RCC 7860 (cell line): ENCODE measurements at regions not wholly inside any gene's neighbourhood (a gene's known extent, or its start where the extent isn't known, plus 50 kb on each side); places are given as distances from the start of the nearest gene placed in this dataset.
A peak's percentile ranks its signal among the peaks of the same experiment; 100 is the strongest.
"Not testable (repeated sequence)": the region's sequence is repeated elsewhere in the genome, so short reads cannot be mapped to it uniquely, and the experiment has no call there.

ENCODE experiments used
- DNase-seq: peaks from one replicate; pipeline ENCODE4 v3.0.0-alpha.2; 2015; ENCODE audit warnings: low spot score
- FAIRE-seq: peaks from 2 replicates; lab custom pipeline; 2012; peaks lifted over from hg19 to GRCh38; lab: Jason Lieb, UNC

DNA sequence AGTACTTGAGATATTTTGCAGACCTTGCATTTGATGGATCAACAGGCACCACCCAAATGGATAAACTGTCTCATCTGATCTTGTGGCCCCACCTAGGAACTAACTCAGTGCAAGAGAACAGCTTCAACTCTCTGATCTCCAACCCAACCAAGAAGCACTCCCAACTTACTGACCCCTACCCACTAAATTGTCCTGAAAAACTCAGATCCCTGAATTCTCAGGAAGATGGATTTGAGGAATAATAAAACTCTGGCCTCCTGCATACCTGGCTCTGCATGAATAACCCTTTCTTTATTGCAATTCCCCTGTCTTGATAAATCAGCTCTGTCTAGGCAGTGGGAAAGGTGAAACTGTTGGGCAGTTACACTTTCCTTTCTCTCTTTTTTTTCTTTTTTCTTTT lies 247.9 kb downstream of the ZPLD1 start:
- DNase-seq, result no peak
- no peak for FAIRE-seq

DNA sequence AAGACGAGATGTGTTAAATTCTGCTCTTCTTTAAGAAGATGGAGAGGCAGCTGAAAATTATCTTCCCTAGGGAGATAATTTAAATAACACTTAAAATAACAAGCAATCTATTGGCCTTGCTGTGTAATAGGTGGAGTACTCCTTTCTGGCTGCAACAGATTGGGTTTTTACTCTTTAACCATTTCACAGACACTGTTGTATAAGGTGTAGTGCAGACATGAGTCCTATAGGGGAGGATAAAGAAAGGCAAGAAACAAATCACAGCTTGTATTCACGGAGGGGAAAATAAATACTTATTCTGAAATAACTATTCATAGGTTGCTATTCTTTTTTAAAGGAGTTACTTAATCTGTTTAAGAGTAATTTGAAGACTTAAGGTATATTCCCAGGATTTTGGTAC lies 252.0 kb downstream of the ZPLD1 start:
- DNase-seq, result no peak
- FAIRE-seq, result no peak

DNA sequence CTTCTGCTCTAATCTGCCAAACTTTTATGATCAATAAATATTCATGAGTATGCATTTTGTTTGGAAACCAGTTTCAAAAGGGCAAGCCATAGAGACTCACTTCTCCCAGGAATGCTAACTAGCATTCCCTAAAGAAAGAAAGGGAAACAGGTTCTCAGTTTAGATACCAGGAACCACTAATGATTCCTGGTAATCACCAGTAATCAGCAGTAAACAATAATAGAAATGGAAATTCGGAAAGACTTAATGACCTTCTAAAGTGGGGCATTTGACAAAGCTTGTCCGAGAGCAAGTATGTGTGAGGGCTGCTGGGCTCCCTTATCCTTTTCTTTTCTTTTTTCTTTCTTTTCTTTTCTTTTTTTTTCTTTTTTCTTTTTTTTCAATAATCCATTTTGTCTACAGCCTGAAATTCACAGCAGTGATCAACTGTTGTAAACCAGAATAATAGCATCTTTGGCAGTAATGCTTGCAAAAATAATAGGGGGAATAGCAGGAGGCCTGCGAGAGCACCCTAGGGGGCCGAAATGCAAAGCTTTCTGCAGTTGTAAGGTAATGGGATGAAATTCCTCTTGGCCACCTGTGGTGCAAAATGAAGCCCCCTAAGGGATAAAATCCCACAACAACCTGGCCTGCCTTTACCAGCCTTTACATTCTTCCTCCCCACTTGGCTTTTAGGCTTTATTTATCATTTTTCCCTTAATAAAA lies 253.2 kb downstream of the ZPLD1 start:
- FAIRE-seq, result no peak
- no peak for DNase-seq

DNA sequence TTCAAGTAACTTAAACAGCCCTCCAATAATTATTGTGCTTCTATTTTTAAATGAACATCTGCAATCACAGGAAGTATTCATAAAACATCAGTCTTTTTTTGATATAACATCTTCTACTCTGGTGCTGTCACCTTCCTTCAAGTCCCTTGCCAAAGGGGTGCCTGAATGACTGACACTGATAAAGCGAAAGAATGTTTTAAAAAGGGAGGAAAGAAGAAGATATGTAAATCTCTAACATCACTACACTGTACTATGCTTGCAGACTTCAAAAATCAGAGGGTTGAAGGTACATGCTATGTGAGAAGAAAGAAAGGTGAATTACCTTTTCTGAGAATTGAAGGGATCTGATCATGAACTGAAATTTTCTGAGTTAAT lies 253.7 kb downstream of the ZPLD1 start:
- FAIRE-seq (no peak), DNase-seq (no peak)

DNA sequence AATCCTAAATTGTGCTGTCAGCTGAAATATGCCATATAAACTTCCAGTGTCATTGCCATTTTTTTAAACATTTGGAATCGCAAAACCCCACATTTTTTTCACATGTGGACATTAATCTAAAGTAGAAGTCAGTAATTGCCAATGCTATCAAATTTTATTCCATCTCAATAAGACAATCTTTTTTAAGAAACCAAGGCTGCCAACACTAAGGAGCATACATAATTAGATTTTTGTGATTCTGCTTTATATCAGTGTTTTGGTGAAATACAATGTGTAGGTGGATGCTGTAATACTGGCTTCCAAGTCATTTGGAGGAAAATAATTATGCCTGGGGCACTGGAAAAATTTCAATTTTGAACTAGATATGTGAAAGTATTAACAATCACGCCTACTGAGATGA lies 256.7 kb downstream of the ZPLD1 start:
- FAIRE-seq (no peak), DNase-seq (no peak)

DNA sequence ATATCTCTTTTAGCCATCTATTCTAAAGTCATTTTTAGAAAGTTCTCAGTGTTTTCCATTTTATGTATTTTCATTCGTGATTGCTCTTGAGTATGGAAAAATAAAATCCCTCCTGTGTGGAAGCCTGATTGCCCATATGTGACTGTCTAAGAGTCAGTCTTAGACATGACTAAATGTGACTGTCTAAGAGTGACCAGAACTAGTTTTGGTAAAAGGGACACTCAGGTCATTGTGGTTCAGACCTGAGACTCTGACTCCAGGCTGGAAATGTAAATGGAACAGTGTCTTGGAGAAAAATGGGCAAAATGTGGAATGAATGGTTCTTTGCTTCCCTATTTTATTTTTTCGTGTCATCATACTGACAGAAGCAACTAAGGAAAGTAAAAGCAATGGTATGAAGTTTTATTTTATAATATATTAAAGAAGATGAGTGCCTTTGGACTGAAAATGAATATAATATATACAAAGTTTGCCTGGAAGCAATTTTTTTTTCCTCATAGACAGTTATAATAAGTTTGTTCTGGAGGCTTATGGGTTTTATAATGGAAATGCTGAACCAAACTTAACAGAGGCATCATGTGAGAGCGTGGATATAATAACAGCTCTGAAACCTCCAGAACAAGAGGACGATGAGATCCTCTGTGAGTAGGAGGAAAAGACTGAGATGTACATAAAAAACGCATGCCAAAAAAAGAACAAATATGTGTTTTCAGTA lies 264.4 kb downstream of the ZPLD1 start:
- DNase-seq, result no peak
- FAIRE-seq, result no peak

DNA sequence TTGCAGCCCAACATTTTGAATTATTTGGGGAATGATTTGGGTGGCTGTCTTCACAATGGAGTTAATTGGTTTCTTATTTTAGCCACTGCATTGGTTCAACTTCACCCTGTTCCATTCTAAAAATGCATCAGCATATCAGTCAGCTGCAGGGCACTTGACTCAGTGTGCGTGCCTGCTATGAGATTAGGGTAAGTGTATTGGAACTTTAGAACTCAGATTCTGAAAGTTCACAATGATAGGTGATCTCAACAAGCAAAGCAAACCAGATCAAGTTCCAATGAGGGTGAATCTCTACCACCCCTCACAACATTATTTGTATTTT lies 265.0 kb downstream of the ZPLD1 start:
- no peak for FAIRE-seq
- no peak for DNase-seq

DNA sequence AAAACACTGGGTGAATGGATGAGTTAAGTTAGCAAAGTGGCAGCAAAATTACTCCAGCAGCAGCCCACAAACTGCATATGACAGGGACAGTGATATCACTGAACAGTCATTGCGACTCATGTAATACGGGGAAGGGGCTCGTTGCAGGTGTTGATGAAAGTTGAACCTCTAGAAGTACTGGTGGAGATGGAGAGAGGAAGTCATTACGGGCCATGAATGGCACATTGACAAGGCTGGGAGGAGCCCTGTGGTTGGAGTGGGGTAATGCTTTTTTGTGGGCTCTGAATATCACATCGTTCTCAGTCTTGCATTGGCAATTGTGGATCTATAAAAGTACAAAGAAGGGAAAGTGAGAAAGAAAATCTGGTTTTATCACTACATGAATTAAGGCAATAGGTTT lies 278.1 kb downstream of the ZPLD1 start:
- FAIRE-seq (no peak), DNase-seq (peak; percentile 4)

DNA sequence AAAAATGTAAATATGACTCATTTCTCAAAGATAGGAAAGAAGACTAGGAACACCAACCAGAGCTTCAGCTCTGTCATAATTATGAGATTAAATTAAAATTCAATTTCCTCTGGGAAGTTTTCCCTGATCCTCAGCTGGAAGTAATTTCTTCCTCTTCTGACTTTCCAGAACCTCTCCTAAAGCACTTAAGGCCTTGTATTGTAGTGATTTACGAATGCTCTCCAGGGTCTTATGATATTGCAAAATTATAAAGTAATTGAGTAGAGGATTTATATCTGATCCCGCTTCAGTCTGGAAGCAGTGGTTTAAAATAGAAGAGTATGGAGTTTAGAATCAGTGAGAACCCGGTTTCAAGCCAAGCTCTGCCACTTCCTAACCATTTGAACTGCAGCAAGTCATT lies 279.8 kb downstream of the ZPLD1 start:
- DNase-seq, result no peak
- FAIRE-seq, result no peak

DNA sequence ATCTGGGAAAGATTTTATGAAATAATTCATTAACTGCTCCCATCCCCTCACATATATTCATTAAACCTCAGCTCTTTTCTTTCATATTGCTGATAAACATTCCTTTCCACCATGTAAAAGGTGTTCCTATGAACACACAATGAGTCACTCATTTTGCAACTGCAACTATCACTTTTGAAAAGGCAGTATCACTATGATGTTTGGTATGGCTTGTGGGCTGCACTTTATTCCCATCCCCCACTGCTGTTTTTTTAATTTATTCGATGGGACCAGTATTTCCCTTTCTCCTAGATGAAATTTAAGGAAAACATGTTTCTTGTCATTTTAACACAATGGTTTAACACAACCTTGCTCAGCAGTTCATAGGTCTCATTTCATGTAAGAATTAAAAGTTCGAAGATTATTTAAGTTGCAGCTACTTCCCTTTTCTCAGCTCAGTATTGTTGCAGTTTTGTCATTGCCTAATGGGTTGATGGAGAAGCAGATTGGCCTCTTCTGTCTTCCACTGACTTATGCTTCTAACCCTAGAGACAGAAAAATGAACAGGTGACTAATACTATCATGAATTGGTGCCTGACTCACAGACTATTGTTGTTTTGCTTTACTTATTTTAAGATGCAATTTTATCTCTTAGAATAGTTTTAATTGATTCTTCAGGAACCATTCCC lies 280.3 kb downstream of the ZPLD1 start:
- DNase-seq (peak; percentile 60), FAIRE-seq (peak; percentile 91)

DNA sequence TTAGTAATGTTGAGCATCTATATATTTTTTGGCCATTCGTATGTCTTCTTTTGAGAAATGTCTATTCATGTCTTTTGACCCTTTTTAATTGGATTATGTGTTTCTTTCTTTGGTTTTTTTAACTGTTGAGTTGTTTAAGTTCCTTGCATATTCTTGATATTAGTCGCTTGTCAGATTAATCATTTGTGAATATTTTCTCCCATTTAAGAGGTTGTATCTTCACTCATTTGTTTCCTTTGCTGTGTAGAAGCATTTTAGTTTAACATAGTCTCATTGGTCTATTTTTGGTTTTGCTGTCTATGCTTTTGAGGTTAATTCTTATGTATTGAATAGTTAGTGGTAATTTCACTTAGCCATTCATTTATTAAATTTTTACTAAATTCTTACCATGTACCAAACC lies 283.8 kb downstream of the ZPLD1 start:
- DNase-seq (no peak), FAIRE-seq (peak; percentile 71)

DNA sequence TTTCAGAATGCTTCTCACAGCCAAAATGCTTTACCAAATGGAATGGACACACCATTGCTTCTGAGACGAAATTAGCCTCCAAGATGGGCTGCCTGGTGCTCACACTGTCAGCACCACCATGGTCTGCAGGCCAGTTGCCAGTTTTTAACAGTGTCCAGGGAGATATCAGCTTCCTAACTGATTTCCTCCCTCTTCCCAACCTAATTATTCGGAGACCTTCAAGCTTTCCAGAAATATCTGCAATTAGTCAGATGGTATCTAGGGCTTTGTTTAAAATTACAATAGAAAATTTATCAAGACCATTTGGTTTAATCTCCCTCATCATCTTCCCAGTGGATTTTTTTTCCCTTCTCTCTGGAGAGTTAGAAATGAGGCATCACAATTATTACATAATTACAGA lies 287.5 kb downstream of the ZPLD1 start:
- FAIRE-seq, result no peak
- DNase-seq, result no peak

DNA sequence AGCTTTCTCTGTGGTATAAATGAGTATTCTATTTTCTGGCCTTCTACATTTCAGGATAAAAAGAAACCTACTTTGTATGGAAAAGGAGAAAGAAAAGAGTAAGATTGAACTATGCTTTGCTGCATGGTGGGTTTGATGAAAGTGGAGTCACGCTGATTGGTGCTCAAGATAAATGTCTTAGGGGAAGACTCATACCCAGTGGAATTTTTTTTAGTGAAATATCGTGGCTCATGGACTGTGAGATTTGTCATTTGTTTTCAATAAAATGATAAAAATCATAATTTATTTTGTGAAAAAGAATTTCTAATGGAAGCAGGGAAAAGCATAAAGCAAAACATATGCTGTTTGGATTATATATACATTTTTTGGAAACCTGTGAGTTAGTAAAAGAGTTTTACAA lies 292.5 kb downstream of the ZPLD1 start:
- no peak for DNase-seq
- FAIRE-seq, result no peak

DNA sequence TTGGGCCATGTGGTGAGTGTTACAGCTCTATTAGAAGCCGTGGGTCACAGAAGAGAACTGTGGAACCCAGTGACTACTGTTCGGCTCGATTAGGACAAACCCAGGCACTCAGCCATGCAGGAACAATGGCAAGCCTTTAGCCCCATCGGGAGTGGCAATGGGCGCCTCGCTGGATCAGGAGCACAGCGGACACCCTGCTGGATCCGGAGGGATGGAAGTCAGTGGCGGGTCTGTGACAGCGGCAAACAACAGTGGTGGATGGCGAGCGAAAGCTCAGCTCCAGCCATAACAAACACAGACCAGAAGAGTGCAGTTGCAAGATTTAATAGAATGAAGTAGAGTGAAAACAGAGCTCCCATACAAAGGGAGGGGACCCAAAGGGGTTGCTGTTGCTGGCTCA lies 297.8 kb downstream of the ZPLD1 start:
- not testable (repeated sequence) for FAIRE-seq, DNase-seq

DNA sequence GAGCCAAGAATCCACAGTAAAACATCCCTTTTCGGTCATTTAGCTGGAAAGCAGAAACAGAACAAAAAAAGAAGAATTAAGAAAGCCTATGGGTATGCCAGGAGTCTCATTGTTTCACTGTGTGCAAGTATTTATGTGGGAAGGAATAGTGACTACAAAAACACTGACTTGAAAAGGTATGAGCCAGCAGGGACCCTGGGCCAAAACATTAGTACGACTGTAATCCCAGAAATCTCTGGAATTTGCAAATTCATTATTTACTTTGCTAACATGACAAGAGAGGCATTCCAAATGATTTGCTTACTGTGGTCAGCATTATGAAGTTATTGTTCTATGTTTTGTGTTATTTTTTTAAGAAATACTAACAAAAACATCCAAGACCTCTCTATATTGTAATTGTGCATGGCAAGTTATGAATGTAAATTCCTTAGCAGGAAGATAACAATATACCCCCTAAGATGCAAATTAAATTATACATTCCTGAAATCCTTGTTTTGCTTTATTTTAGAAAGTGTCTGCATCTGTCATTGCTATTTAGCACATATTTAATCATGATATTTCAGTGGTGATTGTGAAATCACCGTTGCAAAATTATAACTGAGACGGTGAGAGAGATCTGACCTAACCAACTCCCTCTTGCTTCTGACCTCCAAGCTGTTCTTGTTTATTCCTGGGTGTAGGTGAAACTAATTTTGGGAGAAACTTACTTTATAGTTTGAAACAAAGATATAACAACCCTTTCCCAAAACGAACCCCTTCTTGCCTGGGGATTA lies 299.2 kb downstream of the ZPLD1 start:
- FAIRE-seq (no peak), DNase-seq (no peak)

DNA sequence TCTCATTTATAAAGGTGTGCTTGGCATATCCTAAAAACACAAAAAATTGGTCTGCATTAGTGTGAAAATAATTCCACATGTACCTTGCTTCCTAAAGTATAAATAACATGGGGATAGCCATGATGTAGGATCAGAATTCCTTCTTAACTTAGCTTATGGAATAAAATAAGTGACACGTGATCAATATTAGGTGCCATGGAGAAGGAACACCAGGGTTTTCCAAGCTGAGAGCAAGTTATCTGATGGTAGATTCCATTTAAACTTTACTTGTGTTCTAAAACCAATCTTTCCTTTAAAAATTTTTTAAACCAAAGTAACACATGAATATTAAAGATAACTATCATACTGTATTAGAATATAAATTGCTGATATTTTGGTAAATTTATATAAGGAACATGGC lies 300.5 kb downstream of the ZPLD1 start:
- DNase-seq (no peak), FAIRE-seq (no peak)

DNA sequence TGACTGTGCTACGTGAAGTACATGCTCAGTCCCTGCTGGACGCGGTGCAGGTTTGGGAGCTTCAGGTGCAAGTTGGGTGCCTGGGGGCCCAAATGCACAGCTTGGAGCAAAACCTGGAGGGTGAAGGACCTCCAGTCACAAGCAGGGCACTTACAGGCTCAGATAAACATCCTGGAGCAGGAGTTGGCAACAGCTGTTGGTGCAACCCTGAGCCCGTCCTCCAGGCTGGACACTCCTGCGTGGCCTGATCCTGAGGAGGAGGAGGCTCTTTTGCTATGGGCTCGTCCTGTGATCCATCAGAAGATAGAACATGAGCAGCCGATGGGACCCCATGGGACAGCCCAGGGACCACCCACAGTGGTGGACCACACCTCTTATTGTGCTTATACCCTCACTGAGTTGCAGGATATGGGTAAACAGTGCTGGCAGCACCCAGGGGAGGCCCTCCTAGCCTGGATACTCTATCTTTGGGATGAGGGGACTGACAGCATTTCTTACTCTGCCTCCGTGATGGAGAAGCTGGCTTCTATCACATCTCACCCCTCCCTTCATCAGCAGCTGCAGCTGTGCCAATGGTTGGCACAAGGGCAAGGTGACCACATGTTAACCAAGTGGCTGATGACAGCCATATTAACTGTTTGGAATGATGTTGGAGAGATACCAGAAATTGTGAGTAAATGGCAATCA lies 301.6 kb downstream of the ZPLD1 start:
- DNase-seq (no peak), FAIRE-seq (no peak)

DNA sequence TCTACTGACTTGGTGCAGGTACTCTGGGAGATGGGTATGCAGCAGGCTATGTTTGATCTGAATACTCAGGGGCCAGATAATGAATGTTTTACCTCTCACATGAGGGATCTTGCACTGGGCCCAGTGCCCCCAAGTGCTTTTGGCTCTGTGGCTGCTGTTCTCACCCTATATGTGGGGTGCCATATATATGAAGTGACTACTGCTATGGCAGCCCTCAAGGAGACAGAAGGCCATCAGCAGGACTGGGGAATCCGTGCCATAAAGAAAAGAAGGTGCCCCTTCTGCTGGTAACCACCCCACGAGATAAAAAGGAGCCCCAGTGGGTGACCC lies 302.1 kb downstream of the ZPLD1 start:
- FAIRE-seq, result no peak

DNA sequence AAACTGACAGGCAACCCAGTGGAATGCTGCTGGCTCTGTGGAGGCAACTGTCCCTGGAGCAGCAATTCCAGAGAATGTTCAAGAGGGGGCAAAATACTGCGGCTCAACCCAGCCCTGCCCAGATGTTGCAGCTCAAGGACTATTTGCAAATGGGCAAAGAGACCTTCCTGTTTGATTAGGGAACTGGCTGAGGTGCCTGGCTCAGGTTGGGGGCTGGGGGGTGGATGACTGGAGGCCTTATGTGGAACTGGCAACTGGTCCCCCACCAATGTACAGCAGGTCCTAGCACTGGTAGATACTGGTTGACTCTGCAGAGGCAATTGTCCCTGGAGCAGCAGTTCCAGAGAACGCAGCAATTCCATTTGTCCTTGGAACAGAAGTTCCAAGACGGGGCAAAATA lies 302.5 kb downstream of the ZPLD1 start:
- no peak for FAIRE-seq
- DNase-seq, result no peak

More for the DNA sequence above, 302.1 kb downstream of the ZPLD1 start:
- no peak for DNase-seq

DNA sequence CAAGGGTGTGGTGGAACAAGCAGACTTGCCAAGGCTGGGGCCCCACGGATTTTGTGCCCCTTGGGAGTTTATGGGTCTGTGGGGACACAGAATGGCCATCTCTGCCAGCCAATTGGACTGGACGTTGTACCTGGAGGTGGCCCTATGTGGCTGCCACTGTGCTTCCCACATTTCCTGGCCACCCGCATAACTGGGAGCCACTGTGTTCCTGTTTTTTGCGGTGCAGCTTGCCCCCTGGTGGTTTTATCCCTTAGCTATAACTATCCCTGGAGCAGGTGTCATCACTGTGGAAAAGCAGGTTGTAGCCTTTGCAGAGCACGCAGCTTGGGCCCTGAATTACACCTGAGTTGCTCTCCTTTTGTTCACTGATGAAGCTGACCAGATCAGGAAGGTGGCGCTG lies 306.3 kb downstream of the ZPLD1 start:
- DNase-seq (no peak), FAIRE-seq (no peak)

DNA sequence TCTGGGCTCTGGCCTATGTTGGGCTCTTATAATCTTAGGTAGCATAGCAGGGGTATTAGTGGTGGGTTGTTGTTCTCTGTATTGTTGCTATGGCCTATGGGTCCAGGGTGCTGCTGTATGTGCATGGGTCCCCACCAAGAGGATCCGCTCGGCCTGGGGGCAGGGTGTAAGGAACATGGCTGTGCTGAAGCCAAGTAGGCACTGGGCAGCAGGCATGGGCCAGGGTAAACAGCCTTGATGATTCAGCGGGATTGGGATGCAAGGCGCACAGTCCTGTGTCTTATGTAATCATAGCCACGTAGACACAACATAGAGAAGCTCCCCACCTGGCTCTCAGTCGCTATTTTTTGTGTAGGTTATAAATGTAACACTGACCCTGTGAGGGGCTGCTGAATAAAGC lies 306.9 kb downstream of the ZPLD1 start:
- DNase-seq (no peak), FAIRE-seq (no peak)
